IMR-90 (cell line): ENCODE measurements at regions not wholly inside any gene's neighbourhood (a gene's known extent, or its start where the extent isn't known, plus 50 kb on each side); places are given as distances from the start of the nearest gene placed in this dataset.

Experiments
- ATAC-seq: fragments of 200-7000 bp; cut with Tn5 transposase; 2 replicates; pipeline ENCODE4 v1.9.1; 2020; ENCODE audit warnings: low read depth, mild to moderate bottlenecking, moderate library complexity
- BruUV-seq: library from RNA; stranded (reverse); fragments of 400-500 nt; replicated peaks from 2 replicates; lab custom pipeline; 2021; lab: Mats Ljungman, UMichigan
- CTCF ChIA-PET: fragments of 300-600 bp; formaldehyde crosslinking; extraction: SDS; loops from one replicate; lab custom pipeline; 2021; ENCODE audit warnings: antibody characterized with exemption; lab: Yijun Ruan, JAX
- POLR2A ChIA-PET: fragments of 300-600 bp; sonication (Branson Sonifier 250); formaldehyde crosslinking; loops from one replicate; lab custom pipeline; 2022; ENCODE audit warnings: antibody characterized with exemption; ENCODE audit not compliant: unreplicated experiment; lab: Charles Lee
- DNase-seq: peaks from one replicate; pipeline ENCODE4 v3.0.0; 2013
- H2AFZ ChIP-seq: replicated peaks from 2 replicates; pipeline ENCODE3; 2013; ENCODE audit warnings: low read length, mild to moderate bottlenecking; ENCODE audit not compliant: poor library complexity
- H2AK5ac ChIP-seq: 2 replicates; pipeline ENCODE4 v1.6.1; 2013; ENCODE audit warnings: low read depth, low read length, inconsistent platforms
- H2AK9ac ChIP-seq: replicated peaks from 2 replicates; pipeline ENCODE3; 2013; ENCODE audit warnings: mild to moderate bottlenecking, low read depth, low read length, moderate library complexity; ENCODE audit not compliant: poor library complexity
- H2BK120ac ChIP-seq: 2 replicates; pipeline ENCODE4 v1.6.1; 2013; ENCODE audit warnings: low read depth, low read length, inconsistent platforms
- H2BK15ac ChIP-seq: 3 replicates; pipeline ENCODE4 v1.6.1; 2013; ENCODE audit warnings: low read depth, low read length, inconsistent platforms
- H2BK20ac ChIP-seq: 2 replicates; pipeline ENCODE4 v1.6.1; 2013; ENCODE audit warnings: low read depth, mild to moderate bottlenecking, inconsistent platforms, low read length, moderate library complexity
- H2BK5ac ChIP-seq: 2 replicates; pipeline ENCODE4 v1.6.1; 2013; ENCODE audit warnings: mild to moderate bottlenecking, low read depth, low read length, inconsistent platforms; ENCODE audit not compliant: poor library complexity, severe bottlenecking
- H3K14ac ChIP-seq: replicated peaks from 2 replicates; pipeline ENCODE4 v1.6.1; 2013; ENCODE audit warnings: low read depth, low read length, inconsistent platforms
- H3K18ac ChIP-seq: 2 replicates; pipeline ENCODE4 v1.6.1; 2013; ENCODE audit warnings: low read depth, low read length, control low read depth
- H3K23ac ChIP-seq: 2 replicates; pipeline ENCODE4 v1.6.1; 2013; ENCODE audit warnings: low read depth, low read length, inconsistent platforms
- H3K27ac ChIP-seq: 2 replicates; pipeline ENCODE4 v1.5.1; 2013; ENCODE audit warnings: mild to moderate bottlenecking, control low read depth, low read length; ENCODE audit not compliant: insufficient read depth
- H3K27me3 ChIP-seq: 2 replicates; pipeline ENCODE4 v1.6.1; 2013; ENCODE audit warnings: low read length; ENCODE audit not compliant: control insufficient read depth, insufficient read depth
- H3K36me3 ChIP-seq: 2 replicates; pipeline ENCODE4 v1.6.1; 2013; ENCODE audit warnings: low read length, mixed read lengths; ENCODE audit not compliant: control insufficient read depth, insufficient read depth
- H3K4ac ChIP-seq: 2 replicates; pipeline ENCODE4 v1.6.1; 2013; ENCODE audit warnings: low read depth, low read length, inconsistent platforms
- H3K4me1 ChIP-seq: 2 replicates; pipeline ENCODE4 v1.6.1; 2013; ENCODE audit warnings: low read length, mixed read lengths; ENCODE audit not compliant: control insufficient read depth, insufficient read depth
- H3K4me2 ChIP-seq: 2 replicates; pipeline ENCODE4 v1.6.1; 2013; ENCODE audit warnings: low read depth, mild to moderate bottlenecking, control low read depth, low read length, moderate library complexity
- H3K4me3 ChIP-seq: 2 replicates; pipeline ENCODE4 v1.5.1; 2013; ENCODE audit warnings: low read depth, mild to moderate bottlenecking, control low read depth, low read length, moderate library complexity; ENCODE audit not compliant: insufficient read depth
- H3K56ac ChIP-seq: 2 replicates; pipeline ENCODE4 v1.6.1; 2013; ENCODE audit warnings: low read length, inconsistent platforms; ENCODE audit not compliant: insufficient read depth; ENCODE audit errors: extremely low read depth
- H3K79me1 ChIP-seq, 2 experiments: 2 replicates each; pipeline ENCODE4 v1.6.1; 2013; ENCODE audit warnings: low read length in 2 of 2, inconsistent platforms in 1 of 2, low read depth in 1 of 2
- H3K9ac ChIP-seq: 2 replicates; pipeline ENCODE4 v1.6.1; 2013; ENCODE audit warnings: low read depth, low read length, control low read depth
- H3K9me1 ChIP-seq: 2 replicates; pipeline ENCODE4 v1.6.1; 2013; ENCODE audit warnings: low read length, inconsistent platforms; ENCODE audit not compliant: insufficient read depth
- H3K9me3 ChIP-seq: 2 replicates; pipeline ENCODE4 v1.6.1; 2013; ENCODE audit warnings: low read length; ENCODE audit not compliant: control insufficient read depth, insufficient read depth
- H4K20me1 ChIP-seq: 2 replicates; pipeline ENCODE4 v1.6.1; 2013; ENCODE audit warnings: low read length, inconsistent platforms; ENCODE audit not compliant: insufficient read depth
- H4K5ac ChIP-seq: 2 replicates; pipeline ENCODE4 v1.6.1; 2013; ENCODE audit warnings: mild to moderate bottlenecking, low read depth, low read length, control low read depth
- H4K8ac ChIP-seq, 2 experiments: 2 replicates each; pipeline ENCODE4 v1.6.1; 2013; ENCODE audit warnings: low read depth in 2 of 2, low read length in 2 of 2, control low read depth in 1 of 2, inconsistent platforms in 1 of 2
- H4K91ac ChIP-seq: 2 replicates; pipeline ENCODE4 v1.6.1; 2013; ENCODE audit warnings: low read depth, low read length, inconsistent platforms; ENCODE audit not compliant: insufficient read depth
- BHLHE40 ChIP-seq: fragments of 150-350 bp; IDR thresholded peaks from 2 replicates; pipeline ENCODE4 v1.6.1; 2016; ENCODE audit warnings: mild to moderate bottlenecking, low read depth, low read length
- CHD1 ChIP-seq: IDR thresholded peaks from 2 replicates; pipeline ENCODE4 v1.6.1; 2012; ENCODE audit warnings: low read depth, low read length, improper control_type of control experiment
- FOS ChIP-seq: fragments of 150-350 bp; IDR thresholded peaks from 2 replicates; pipeline ENCODE4 v1.6.1; 2016; ENCODE audit warnings: low read depth, low read length
- MAFK ChIP-seq: IDR thresholded peaks from 2 replicates; pipeline ENCODE4 v1.6.1; 2012; ENCODE audit warnings: low read depth, low read length, improper control_type of control experiment
- MAZ ChIP-seq: IDR thresholded peaks from 2 replicates; pipeline ENCODE4 v1.6.1; 2012; ENCODE audit warnings: low read depth, mild to moderate bottlenecking, low read length, improper control_type of control experiment, moderate library complexity, borderline replicate concordance
- MXI1 ChIP-seq: IDR thresholded peaks from 2 replicates; pipeline ENCODE4 v1.6.1; 2012; ENCODE audit warnings: low read depth, mild to moderate bottlenecking, low read length, moderate library complexity, borderline replicate concordance
- NFE2L2 ChIP-seq: fragments of 150-350 bp; IDR thresholded peaks from 2 replicates; pipeline ENCODE4 v1.6.1; 2016; ENCODE audit warnings: low read depth, mild to moderate bottlenecking, low read length
- RAD21 ChIP-seq: IDR thresholded peaks from 2 replicates; pipeline ENCODE4 v1.6.1; 2012; ENCODE audit warnings: low read length, improper control_type of control experiment
- RCOR1 ChIP-seq: IDR thresholded peaks from 2 replicates; pipeline ENCODE4 v1.6.1; 2012; ENCODE audit warnings: mild to moderate bottlenecking, low read length, improper control_type of control experiment; ENCODE audit not compliant: insufficient replicate concordance
- RFX5 ChIP-seq: IDR thresholded peaks from 2 replicates; pipeline ENCODE4 v1.8.0; 2012; ENCODE audit warnings: low read depth, mild to moderate bottlenecking, low read length, moderate library complexity
- whole genome bisulfite sequencing, 2 experiments: methylation state at CpG; one replicate each; pipeline versions ENCODE4 v1.1.5 to v1.1.7; 2013; ENCODE audit warnings: missing lambda C conversion rate in 2 of 2; ENCODE audit not compliant: insufficient read length in 1 of 2; ENCODE audit errors: extremely low coverage in 2 of 2; 5-methylcytosine and 5-hydroxymethylcytosine counted together
- dilution Hi-C: fragments of 300-500 bp; cut with HindIII; formaldehyde crosslinking; loops from one replicate; pipeline ENCODE4 v1.14.3; 2018; ENCODE audit warnings: low sequenced_read_pairs; ENCODE audit not compliant: unreplicated experiment
- in situ Hi-C: fragments of 300-500 bp; cut with MboI; formaldehyde crosslinking; loops from 3 replicates; pipeline ENCODE4 v1.14.3; 2019; ENCODE audit warnings: low sequenced_read_pairs, inconsistent platforms, mixed read lengths
- intact Hi-C: fragments of 100-400 bp; cut with micrococcal nuclease; formaldehyde crosslinking; loops from 2 replicates; pipeline ENCODE4 v1.10.0; 2022
- TF ChIP-seq, protein P1 (sequence below): fragments of 150-350 bp; IDR thresholded peaks from 2 replicates; pipeline ENCODE4 v1.6.1; 2016; ENCODE audit warnings: low read depth, mild to moderate bottlenecking, low read length, moderate library complexity, borderline replicate concordance
- TF ChIP-seq, protein P2 (sequence below): conservative IDR thresholded peaks from 2 replicates; pipeline ENCODE4 v1.5.1; 2012; ENCODE audit warnings: mild to moderate bottlenecking, low read depth, low read length, improper control_type of control experiment
- TF ChIP-seq, protein P3 (sequence below): fragments of 150-350 bp; IDR thresholded peaks from 2 replicates; pipeline ENCODE4 v1.6.1; 2017; ENCODE audit warnings: mild to moderate bottlenecking, antibody characterized with exemption, low read length, low read depth

DNA sequence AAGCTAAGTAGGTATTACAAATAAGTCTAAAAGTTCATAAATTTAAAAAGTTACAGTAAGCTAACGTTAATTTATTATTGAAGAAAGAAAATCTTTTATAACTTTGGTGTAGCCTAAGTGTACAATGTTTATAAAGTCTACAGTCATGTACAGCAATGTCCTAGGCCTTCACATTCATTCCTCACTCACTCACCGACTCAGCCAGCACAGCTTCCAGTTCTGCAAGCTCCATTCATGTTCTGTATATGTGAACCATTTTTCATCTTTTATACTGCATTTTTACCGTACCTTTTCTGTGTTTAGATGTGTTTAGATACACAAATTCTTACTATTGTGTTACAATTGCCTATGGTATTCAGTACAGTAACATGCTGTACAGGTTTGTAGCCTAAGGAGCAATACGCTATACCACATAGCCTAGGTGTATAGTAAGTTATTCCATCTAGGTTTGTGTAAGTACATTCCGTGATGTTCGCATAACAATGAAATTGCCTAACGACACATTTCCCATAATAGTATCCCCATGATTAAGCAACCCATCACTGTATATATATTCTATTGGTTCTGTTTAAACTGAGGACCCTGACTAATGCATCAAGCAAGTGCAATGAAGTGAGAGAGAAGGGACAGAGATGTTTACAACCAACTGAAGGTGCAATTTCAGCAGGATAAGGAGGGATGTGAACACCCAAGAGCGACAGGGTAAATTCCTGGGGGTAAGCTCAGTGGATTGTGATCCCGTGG lies 88.9 kb upstream of the TRIO start:
- BruUV-seq: no TSS peak
- DNase-seq: peak; percentile 89
- H3K27me3 ChIP-seq: no peaks in the 10 kb centered on the region
- TF ChIP-seq, protein P1, sequence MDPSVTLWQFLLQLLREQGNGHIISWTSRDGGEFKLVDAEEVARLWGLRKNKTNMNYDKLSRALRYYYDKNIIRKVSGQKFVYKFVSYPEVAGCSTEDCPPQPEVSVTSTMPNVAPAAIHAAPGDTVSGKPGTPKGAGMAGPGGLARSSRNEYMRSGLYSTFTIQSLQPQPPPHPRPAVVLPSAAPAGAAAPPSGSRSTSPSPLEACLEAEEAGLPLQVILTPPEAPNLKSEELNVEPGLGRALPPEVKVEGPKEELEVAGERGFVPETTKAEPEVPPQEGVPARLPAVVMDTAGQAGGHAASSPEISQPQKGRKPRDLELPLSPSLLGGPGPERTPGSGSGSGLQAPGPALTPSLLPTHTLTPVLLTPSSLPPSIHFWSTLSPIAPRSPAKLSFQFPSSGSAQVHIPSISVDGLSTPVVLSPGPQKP: no peak
- TF ChIP-seq RAD21 (no peak), CHD1 (no peak), MAFK (no peak), MXI1 (no peak), BHLHE40 (no peak; the same call in 1 of the 2 replicates), NFE2L2 (no peak), FOS (0 out of 2 replicates have a peak, but pooled peaks have one; percentile 29), RFX5 (no peak), RCOR1 (peak; percentile 50), MAZ (no peak)
- TF ChIP-seq, protein P2, sequence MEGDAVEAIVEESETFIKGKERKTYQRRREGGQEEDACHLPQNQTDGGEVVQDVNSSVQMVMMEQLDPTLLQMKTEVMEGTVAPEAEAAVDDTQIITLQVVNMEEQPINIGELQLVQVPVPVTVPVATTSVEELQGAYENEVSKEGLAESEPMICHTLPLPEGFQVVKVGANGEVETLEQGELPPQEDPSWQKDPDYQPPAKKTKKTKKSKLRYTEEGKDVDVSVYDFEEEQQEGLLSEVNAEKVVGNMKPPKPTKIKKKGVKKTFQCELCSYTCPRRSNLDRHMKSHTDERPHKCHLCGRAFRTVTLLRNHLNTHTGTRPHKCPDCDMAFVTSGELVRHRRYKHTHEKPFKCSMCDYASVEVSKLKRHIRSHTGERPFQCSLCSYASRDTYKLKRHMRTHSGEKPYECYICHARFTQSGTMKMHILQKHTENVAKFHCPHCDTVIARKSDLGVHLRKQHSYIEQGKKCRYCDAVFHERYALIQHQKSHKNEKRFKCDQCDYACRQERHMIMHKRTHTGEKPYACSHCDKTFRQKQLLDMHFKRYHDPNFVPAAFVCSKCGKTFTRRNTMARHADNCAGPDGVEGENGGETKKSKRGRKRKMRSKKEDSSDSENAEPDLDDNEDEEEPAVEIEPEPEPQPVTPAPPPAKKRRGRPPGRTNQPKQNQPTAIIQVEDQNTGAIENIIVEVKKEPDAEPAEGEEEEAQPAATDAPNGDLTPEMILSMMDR: no peak
- TF ChIP-seq, protein P3, sequence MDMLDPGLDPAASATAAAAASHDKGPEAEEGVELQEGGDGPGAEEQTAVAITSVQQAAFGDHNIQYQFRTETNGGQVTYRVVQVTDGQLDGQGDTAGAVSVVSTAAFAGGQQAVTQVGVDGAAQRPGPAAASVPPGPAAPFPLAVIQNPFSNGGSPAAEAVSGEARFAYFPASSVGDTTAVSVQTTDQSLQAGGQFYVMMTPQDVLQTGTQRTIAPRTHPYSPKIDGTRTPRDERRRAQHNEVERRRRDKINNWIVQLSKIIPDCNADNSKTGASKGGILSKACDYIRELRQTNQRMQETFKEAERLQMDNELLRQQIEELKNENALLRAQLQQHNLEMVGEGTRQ: no peak

More for the DNA sequence above, 88.9 kb upstream of the TRIO start:
- Histone ChIP-seq H3K23ac (peak overlapping the region; percentile 94), H3K4me2 (peak overlapping the region; percentile 71; the same call in 1 of the 2 replicates), H2AFZ (no peak overlapping the region), H2BK20ac (peak overlapping the region; percentile 99), H3K79me1 (peaks cover 18 to 44% of the 10 kb centered on the region in 2 experiments), H3K27ac (peak overlapping the region; percentile 100), H2BK15ac (peak overlapping the region; percentile 95; the same call in 2 of the 3 replicates), H3K4ac (peak overlapping the region; percentile 100), H2AK9ac (no peak overlapping the region), H4K20me1 (no peaks in the 10 kb centered on the region), H3K14ac (peak overlapping the region; percentile 98), H3K18ac (peak overlapping the region; percentile 100), H4K91ac (peak overlapping the region; percentile 100), H4K5ac (peak overlapping the region; percentile 99), H4K8ac (peak overlapping the region; percentile 96; a peak in 3 of 4 replicates), H3K9me3 (peaks cover 2% of the 10 kb centered on the region; the same call in 1 of the 2 replicates), H3K9me1 (peaks cover 18% of the 10 kb centered on the region), H3K36me3 (no peaks in the 10 kb centered on the region), H3K4me1 (peaks cover 24% of the 10 kb centered on the region), H2AK5ac (peak overlapping the region; percentile 99), H2BK5ac (peak overlapping the region; percentile 100), H3K4me3 (no peak overlapping the region), H3K56ac (peak overlapping the region; percentile 99), H3K9ac (peak overlapping the region; percentile 93), H2BK120ac (peak overlapping the region; percentile 100)
- in situ Hi-C loops: no loop called here
- ChIA-PET CTCF (interaction anchor here (0.6 to 0.7 kb wide), 3 partner anchors 9 to 105 kb away, joined by 3 read pairs; no protein-coding TSS in a partner anchor), POLR2A (interaction anchor here (0.8 kb wide), 1 partner anchor 91 kb away, joined by 8 read pairs; no protein-coding TSS in a partner anchor)
- no CpG with 5 or more reads among the region's 9 CpGs for WGBS, 2 experiments
- dilution Hi-C loops: no loop called here
- peak; percentile 67 for ATAC-seq
- intact Hi-C loops: loop anchor here (1.0 to 5.0 kb wide), 2 partner anchors 18 to 47 kb away; no protein-coding TSS in a partner anchor
